Thyroid gland (tissue), 4 donors: ENCODE measurements at regions not wholly inside any gene's neighbourhood (a gene's known extent, or its start where the extent isn't known, plus 50 kb on each side); places are given as distances from the start of the nearest gene placed in this dataset.

ENCODE experiments used
- POLR2A ChIP-seq, 2 donors: fragments of 450-650 bp; IDR thresholded peaks; one replicate each; pipeline ENCODE4 v1.6.1; 2017; ENCODE audit warnings: antibody characterized with exemption in 2 of 2, mild to moderate bottlenecking in 2 of 2, moderate library complexity in 1 of 2
- TF ChIP-seq, protein P1 (sequence below), 6 experiments: fragments of 200-600 bp in 3 of 6; fragments of 450-650 bp in 3 of 6; sonication (generic) in 3 of 6; IDR thresholded peaks; one replicate each; pipeline ENCODE4 v1.5.1; 2016 to 2019; ENCODE audit warnings: antibody characterized with exemption in 6 of 6, mild to moderate bottlenecking in 2 of 6, inconsistent platforms in 1 of 6, moderate library complexity in 1 of 6

DNA sequence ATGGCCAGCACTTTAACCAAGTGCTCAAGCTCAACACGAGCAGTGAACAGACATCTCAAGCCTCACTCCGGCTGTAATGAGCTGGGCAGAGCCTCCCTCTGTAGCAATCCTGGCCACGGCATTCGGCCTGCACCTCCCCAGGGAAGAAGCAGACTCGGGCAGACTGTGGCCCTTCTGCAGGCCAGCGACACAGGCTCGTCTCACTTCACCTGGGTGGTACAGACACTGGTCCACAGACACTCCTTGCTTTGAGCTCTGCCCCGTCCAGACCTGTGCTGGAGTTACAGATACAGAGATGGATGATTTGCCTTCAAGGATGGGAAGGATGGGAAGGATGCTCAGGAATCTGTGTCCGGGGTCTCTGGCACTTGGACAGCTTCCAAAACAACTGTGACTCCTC is 300.9 kb downstream of the PREX1 start:
- TF ChIP-seq, protein P1, sequence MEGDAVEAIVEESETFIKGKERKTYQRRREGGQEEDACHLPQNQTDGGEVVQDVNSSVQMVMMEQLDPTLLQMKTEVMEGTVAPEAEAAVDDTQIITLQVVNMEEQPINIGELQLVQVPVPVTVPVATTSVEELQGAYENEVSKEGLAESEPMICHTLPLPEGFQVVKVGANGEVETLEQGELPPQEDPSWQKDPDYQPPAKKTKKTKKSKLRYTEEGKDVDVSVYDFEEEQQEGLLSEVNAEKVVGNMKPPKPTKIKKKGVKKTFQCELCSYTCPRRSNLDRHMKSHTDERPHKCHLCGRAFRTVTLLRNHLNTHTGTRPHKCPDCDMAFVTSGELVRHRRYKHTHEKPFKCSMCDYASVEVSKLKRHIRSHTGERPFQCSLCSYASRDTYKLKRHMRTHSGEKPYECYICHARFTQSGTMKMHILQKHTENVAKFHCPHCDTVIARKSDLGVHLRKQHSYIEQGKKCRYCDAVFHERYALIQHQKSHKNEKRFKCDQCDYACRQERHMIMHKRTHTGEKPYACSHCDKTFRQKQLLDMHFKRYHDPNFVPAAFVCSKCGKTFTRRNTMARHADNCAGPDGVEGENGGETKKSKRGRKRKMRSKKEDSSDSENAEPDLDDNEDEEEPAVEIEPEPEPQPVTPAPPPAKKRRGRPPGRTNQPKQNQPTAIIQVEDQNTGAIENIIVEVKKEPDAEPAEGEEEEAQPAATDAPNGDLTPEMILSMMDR (IDR thresholded peaks at IDR 0.05), result no peak
- no peak for TF ChIP-seq POLR2A (IDR thresholded peaks at IDR 0.05)
